ENCODE measurements at regions not wholly inside any gene's neighbourhood (a gene's known extent, or its start where the extent isn't known, plus 50 kb on each side); places are given as distances from the start of the nearest gene placed in this dataset.
"Not testable (repeated sequence)": the region's sequence is repeated elsewhere in the genome, so short reads cannot be mapped to it uniquely, and the experiment has no call there.

DNA sequence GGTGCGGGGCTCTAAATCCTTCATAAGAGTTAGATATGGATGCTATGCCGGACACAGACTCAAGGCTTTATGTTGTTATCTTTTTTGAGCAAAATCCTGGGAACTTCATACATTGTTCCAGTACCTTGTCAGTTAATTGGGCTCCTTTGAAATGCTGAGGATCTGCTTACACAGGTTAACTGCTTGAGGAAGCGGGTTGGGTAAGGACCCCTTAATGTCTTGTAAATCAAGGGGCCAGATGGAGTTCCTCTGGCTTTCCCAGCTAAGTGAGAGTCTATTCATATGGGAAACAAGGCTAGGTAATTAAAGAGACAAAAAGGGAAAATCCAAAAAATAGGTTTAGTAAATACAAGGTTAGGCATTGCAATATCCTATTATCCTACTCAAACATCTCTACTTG, 141.5 kb downstream of the OR2B2 start:
- DNase-seq: no peak

DNA sequence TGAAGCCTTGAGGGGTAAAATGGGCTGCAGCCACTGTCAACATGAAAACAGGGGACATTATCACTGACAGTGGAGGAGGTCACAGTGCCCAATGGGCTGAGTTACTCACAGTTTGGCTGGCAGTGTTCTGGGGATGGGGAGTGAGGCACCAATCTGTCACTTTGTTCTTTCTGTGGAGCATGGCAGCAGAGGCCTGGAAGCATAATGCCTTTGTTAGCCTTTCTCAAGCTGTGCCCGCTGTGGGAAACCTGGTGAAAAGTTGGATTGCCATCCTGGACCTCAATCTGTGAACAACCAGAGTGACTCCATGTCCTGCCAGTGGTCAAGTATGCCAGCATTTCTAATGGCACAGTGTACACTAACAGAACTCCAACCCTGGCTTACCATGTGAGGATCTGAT, 143.6 kb downstream of the OR2B2 start:
- no peak for DNase-seq

DNA sequence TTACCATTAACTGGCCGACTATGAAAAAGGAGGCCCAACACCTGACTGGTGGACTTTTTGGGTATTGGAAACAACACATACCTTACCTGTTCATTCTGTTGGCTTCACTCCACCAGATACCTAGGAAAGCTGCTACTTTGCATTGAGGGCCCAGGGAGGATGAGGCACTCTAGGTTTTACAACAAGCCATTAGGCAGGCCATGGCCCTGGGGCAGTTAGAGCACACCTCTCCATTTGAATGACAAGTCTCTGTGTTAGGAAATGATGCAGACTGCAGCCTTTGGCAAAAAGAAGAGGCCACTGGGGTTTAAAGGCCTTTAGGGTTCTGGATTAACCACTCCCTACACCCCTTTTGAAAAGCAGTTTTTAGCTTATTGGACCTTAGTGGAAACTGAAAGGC, 144.3 kb downstream of the OR2B2 start:
- DNase-seq: no peak

DNA sequence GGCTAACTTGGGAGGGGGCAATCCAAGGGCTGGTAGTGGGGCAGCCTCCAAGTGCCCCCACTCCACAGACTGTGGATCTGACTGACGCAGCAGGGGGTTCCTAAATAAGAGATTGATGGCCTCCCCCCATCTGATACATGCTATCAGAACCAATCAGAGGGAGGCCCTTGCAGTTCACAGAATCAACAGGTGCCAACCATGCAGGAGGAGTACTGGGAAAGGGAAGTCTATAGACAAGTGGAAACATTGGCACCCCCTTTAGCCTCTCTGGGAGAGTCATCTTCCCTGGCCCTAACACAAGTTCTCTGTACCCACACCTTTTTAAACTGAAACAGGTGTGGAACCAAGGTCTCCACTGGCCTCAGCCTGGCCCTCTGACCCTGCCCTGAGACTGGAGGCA, 145.8 kb downstream of the OR2B2 start:
- no peak for DNase-seq

DNA sequence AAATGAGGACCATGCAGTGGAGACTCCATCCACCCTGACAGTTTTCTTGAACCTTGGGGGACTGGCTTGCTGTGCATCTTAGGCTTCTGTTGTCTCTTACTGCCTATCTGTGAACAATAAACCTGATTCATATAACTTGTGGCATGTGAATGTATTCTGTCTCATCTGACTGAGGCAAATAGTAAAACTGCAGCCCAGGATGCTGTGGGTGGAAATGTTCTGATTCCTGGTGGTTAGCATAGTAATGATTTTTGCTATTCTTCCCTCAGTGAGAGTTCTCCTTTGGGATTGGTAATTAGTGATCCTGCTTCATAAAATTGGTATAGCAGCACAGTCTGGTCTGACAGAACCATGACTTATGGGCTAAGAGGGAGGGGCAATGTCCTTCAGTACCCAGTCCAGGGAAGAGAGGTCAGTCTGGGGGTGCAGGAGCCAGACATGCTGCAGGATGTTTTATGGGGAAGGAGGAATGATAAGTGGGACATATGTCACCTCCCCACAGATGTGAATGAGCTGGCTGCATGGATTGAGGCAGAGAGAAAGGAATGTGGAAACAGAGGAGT, 147.1 kb downstream of the OR2B2 start:
- no peak for DNase-seq

DNA sequence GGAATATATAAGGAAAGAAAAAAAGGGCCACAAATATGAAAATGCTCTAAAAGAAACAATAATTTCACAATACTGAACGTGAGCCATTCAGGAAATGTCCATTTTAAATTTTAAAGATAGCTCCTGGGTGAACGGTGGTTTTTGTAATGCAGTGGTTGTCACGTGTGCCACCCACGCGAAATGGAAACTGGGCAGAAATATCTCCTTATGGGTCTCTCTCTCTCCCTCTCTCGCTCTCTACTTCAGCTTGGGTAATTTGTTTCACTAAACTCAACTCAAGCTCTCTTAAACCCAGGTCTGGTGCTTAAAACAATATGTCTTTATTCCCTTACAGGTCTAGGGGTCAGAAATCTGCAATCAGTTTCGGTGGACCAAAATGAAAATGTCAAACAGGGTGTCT, 150.8 kb downstream of the OR2B2 start:
- no peak for DNase-seq

DNA sequence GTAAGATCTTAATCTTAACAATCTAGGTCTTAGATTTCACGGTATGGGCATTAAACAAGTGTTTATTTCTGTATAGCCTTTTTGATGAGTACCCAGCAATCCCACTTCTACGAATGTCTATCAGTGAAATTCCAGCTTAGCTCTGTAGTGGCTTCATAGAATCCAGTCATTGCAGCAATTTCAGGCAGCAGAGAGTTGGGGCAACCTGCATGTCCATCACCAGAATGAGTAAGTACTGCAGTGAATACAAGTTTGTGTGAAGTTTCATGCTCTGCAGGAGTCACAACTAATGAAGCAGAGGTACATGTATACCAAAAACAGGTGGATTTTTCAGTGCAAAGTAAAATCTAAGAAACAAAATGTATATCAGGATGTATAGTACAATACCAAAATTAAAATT, 151.7 kb downstream of the OR2B2 start:
- no peak for DNase-seq

DNA sequence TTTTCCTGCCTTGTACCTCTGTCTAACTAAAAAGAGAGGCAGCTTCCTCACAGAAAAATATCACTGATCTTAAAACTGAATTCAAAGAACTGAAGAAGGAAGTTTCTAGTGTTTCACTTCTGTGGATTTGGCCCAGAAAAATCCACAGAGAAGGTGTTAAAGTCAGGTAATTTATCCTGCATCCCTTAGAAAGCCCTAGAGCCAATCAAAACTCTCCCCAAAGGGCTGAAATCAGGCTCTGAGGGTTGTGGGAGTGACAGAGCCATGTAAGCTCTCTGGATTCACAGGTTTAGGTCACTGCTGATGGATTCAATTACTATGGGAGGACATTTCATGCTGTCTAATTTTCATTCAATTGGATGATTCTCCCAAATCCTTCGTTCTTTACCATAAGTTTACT, 152.3 kb downstream of the OR2B2 start:
- DNase-seq: no peak

DNA sequence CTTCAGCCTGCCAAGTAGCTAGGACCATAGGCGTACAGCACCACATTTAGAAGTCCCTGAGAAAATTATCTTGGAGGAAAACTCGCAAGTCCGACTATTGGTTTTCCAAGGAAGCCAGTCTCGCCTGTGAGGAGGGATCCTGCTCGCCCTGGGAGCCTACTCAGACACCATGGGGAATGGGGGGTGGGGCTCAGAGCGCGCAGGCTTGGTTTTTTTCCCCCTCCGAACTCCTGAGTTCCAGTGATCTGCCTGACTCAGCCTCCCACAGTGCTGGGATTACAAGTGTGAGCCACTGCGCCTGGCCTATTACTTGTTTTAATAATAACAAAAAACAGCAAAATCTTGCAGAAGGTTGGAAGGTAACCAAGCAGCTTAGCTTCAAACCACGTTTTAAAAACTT, 153.7 kb downstream of the OR2B2 start:
- no peak for DNase-seq

DNA sequence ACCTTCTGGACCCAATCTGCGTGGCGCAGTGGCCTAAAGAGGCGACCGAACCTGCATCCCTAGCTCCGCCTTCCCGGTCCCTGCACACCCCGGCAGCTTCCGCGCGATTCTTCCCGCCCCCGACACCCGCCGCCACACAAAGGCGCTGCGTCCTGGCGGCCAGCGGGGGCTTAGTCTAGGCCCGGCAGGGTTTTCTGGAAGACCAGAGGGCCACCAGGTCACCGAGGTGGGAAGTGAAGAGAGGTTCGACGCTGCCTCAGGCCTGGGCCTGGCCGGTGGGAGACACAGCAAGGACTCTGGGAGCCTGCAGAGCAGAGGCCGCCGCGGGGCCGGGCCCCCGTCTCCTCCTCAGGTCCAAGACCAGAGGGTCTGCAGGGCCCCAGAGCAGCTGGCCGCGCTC, 154.9 kb downstream of the OR2B2 start:
- DNase-seq: peak; percentile 36

DNA sequence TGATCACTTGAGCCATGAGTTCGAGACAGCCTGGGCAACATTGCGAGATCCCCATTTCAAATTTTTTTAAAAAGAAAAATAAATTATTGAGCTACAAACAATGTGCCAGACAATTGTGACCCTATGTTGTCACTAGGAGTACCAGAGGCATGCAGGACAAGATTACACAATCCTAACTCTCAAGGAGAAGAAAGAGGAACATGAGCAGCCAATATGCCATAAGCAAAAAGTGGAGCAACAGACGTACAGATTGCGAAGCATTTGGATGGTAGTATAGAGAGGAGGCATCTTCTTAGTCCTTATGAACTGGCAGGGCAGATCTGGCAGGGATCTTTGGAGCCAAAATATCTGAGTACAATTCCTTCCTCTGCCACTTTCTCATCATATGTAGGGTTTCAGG, 156.4 kb downstream of the OR2B2 start:
- DNase-seq: no peak

DNA sequence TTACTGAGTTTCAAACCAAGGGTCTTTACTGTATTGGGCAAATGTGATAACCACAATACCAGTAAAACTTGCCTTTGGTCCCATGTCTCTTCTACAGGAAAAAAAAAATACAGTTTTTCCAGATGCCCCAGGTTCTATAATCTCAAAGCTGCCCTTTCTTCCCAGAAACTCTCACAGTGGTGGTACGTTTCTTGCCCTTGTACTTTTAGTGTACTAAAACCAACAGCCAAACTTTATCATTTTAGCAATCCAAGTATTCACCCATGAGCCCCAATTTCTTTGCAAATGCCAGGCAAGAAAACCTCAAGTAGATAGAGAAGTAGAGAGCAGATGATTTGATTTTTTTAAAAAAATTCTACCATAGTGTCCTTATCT, 157.8 kb downstream of the OR2B2 start:
- no peak for DNase-seq

DNA sequence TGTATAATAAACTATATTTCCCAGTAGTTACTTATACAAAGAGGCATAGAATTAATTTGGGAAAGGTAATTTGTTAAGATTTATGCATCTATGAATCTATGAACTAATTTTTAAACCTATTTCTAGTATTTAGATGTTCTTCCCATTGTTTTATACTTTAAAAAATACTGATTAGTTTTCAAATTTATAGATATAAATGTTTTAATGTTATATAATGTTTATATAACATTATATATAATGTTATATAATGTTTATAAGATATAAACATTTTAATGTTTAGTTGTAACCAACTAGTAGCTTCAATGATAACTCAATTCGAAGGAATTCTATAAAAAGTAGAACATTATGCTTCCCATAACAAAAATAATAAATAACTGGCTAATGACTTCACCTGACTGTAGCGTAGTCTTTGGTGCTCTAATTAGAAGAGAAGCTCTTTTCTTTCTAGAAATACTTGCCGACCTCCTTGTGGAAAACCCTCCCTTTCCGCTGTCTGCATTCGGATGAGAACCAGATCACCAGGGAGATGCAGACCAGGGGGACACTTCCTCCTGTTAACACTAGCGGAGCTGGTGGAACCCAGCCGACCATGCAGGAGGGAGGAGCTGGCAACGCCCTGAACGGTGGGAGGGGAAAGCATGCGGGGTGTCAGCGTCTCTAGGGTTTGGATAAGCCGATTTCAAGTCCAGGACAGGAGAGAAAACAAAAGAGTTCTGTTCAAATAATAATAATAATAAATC, 158.4 kb downstream of the OR2B2 start:
- DNase-seq: peak; percentile 77

DNA sequence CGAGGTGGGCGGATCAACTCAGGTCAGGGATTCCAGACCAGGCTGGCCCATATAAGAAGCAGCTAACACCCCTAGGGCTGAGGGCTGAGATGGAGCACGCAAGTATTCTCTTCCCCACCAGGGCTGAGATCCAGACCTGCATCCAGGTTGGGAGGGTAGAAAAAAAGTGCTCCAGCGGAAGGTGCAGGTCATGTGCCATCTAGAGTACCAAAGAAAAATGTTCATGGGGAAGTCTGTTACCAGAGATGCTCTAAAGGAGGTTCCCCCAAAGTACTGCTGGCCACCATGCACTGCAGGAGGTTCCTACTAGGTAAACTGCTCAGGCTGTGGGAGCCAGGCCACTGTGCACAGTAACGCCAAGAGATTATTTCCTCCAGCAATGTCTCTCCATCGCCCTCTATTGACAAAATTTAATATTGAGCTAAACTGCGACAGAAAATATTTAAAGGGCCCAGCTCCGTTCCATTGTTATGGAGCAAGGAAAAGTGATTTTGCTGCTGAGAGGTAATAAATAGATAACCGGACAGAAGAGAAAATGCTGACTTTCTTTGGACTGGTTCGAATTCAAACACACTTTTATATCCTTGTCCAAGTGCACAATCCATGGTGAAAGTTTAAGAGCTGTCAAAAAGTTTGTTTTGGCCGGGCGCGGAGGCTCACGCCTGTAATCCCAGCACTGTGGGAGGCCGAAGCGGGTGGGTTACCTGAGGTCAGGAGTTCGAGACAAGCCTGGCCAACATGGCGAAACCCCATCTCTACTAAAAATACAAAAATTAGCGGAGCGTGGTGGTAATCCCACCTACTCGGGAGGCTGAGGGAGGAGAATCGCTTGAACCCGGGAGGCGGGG, 159.9 kb downstream of the OR2B2 start:
- peak; percentile 63 for DNase-seq

DNA sequence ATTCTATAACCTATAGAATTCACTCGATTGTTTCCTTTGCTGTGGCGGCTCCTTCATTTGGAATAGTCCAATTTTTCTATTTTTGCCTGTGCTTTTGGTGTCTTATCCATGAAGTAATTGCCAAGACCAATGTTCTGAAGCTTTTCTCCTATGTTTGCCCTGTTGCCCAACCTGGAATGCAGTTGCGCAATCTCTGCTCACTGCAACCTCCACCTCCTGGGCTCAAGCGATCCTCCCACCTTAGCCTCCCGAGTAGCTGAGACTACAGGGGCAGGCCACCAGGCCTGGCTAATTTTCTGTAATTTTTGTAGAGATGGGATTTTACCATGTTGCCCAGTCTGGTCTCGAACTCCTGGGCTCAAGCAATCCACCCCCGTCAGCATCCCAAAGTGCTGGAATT, 163.5 kb downstream of the OR2B2 start:
- DNase-seq: no peak

DNA sequence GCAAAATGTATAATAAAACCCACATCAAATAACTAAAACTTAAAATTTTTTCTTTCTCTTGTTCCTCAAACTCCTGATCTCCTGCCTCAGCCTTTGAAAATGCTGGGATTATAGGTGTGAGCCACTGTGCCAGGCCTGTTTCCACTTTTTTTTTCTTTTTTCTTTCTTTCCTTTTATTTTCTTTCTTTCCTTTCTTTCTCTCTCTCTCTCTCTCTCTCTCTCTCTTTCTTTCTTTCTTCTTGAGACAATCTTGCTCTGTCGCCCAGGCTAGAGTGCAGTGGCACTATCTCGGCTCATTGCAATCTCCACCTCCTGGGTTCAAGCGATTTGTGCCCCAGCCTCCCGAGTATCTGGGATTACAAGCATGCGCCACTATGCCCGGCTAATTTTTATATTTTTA, 164.6 kb downstream of the OR2B2 start:
- DNase-seq: no peak

DNA sequence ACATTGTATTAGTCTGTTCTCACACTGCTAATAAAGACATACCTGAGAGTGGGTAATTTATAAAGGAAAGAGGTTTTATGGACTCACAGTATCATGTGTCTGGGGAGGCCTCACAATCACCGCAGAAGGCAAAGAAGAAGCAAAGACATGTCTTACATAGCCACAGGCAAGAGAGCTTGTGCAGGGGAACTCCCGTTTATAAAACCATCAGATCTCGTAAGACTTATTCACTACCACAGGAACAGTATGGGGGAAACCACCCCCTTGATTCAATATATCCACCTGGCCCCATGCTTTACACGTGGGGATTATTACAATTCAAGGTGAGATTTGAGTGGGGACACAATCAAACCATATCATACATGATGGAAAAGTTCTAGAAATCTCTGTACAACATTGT, 165.3 kb downstream of the OR2B2 start:
- DNase-seq: not testable (repeated sequence)

DNA sequence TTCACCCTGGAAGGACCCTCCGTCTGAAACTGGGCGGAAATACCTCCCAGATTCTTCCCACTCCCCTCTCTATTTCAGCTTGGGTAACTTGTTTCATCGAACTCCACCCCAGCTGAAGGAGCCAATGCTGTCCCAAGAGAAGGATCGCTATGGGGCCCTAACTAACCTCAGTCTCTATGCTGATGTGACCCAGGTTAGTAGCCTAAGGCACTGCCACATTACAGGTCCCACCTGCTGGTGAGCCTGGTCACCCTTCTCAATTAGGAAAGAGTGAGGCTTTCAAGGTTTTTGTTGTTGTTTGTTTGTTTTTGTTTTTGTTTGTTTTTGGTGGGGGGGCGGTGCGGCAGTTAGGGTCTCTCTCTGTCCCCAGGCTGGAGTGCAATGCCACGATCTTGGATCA, 168.4 kb downstream of the OR2B2 start:
- DNase-seq: no peak

DNA sequence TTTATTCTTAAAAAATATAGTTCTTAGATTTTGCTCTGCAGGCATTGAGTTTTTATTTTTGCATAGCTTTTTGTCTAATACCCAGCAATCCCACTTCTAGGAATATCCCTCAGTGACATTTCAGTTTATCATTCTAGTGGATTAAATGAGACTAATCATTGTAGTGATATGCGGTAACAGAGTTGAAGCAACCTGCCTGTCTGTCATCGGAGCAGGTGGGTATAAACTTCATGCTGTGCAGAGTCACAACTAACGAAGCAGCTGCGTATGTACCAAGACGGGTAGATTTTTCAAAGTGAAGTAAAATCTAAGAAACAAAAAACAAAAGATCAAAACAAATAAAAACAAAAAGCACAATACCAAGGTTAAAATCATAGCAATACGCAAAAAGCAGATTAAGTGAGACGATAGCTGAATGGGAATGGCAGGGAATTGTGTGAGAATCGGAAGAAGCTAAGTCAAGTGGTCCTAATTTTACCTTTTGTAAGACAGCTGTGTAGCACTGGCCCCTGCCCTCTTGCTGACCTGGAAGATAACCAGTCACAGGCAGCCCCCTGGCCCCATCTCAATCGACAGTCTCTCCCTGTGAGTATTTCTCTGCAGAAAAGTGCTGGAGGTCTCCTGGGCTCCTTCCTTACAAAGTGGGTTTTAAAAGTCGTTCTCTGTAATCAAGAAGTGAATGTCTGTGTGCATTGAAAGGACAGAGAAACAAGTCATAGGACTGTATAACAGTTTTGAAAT, 169.2 kb downstream of the OR2B2 start:
- no peak for DNase-seq

DNA sequence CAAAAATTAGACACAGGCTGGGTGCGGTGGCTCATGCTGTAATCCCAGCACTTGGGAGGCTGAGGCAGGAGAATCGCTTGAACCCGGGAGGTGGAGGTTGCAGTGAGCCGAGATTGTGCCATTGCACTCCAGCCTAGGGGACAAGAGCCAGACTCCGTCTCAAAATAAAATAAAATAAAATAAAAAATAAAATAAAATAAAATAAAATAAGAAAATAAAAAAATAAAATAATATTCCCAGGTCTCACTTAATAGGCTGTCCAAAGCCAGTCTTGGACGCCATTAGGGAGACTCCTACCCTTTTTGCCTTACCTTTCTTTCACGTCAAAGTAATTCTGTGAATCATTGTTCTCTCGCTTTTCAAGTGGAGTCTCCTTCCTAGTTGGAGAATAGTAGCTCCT, 172.3 kb downstream of the OR2B2 start:
- DNase-seq: not testable (repeated sequence)

DNA sequence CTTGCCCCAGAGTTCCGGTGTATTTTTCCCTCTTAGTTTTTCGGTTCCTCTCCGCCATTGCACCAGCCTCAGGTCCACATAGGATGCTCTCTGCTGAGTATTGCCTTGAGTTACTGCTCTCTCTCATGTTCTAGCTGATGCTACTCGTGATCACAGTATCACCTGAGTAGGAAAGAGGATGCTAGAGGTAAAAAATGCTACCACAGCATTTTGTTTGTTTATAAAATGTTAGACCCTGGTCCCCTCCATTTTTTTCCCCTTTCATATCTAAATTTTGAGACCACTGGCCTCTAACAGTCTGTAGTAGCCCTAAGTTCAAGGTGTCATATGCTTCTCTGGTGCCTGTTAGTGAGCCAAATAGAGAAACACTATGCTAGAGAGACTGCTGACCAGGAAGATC, 175.5 kb downstream of the OR2B2 start:
- no peak for DNase-seq

DNA sequence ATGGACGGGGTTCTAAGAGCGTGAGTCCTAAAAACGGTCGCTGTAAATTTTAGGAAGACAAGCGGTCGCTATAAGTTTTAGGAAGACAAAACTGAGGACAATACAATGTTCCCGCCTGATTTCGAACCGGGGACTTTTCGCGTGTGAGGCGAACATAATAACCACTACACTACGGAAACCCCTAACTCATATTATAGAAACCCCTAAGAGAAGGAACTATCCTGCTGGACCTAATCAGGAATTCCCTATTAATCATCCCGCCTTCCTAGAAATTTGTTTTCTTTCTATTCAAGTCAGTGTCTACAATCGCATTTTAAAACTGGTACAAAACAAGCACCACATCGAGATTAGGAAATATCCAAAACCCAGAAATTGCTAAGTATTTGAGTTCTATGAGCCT, 183.8 kb downstream of the OR2B2 start:
- no peak for DNase-seq

DNA sequence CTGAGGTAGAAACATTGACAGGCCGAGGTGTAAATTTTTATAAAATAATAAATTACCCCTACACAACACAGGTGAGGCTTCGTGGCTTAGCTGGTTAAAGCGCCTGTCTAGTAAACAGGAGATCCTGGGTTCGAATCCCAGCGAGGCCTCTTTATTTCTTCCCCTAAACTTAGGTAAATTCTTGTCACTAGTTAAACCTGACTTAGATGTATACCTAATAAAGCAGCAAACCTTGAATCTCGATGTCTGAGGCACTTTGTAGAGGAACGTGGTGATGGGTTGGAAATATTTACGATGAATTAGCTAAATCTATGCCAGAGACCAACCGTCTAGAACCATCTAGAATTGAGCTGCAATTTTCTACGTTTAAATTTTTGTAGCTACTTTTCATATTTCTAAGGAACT, 185.6 kb downstream of the OR2B2 start:
- DNase-seq: no peak
